GM23338 (cell line): ENCODE measurements at regions not wholly inside any gene's neighbourhood (a gene's known extent, or its start where the extent isn't known, plus 50 kb on each side); places are given as distances from the start of the nearest gene placed in this dataset.

Source experiments
- CREB1 ChIP-seq: fragments of 250-450 bp; sonication (Bioruptor Pico); IDR thresholded peaks from 2 replicates; pipeline ENCODE4 v1.5.0; 2020; ENCODE audit warnings: low read depth, mild to moderate bottlenecking, moderate library complexity
- CTCF ChIP-seq, 2 experiments: fragments of 200-600 bp in 1 of 2; sonication (generic) in 1 of 2; conservative IDR thresholded peaks; 2 replicates each; pipeline versions ENCODE4 v1.5.1 to v1.6.1; 2016 to 2017; ENCODE audit warnings: antibody characterized with exemption in 2 of 2, low read depth in 2 of 2, mild to moderate bottlenecking in 2 of 2, moderate library complexity in 1 of 2
- ETS1 ChIP-seq: IDR thresholded peaks from 2 replicates; pipeline ENCODE4 v1.6.1; 2016; ENCODE audit warnings: antibody characterized with exemption
- EZH2 ChIP-seq: fragments of 200-600 bp; sonication (generic); IDR thresholded peaks from one replicate; pipeline ENCODE4 v1.8.0; 2017; ENCODE audit warnings: antibody characterized with exemption, mild to moderate bottlenecking, low read depth; ENCODE audit not compliant: unreplicated experiment
- JUNB ChIP-seq: IDR thresholded peaks from one replicate; pipeline ENCODE4 v1.6.1; 2016; ENCODE audit warnings: antibody characterized with exemption; ENCODE audit not compliant: unreplicated experiment
- POLR2AphosphoS5 ChIP-seq: IDR thresholded peaks from 2 replicates; pipeline ENCODE4 v1.6.1; 2016; ENCODE audit warnings: antibody characterized with exemption, low read depth
- STAT1 ChIP-seq: IDR thresholded peaks from one replicate; pipeline ENCODE4 v1.6.1; 2016; ENCODE audit warnings: antibody characterized with exemption; ENCODE audit not compliant: unreplicated experiment
- ZNF114 ChIP-seq: fragments of 250-450 bp; sonication (Bioruptor Pico); IDR thresholded peaks from 2 replicates; pipeline ENCODE4 v1.5.0; 2020; ENCODE audit warnings: mild to moderate bottlenecking, moderate library complexity
- ZNF331 ChIP-seq: fragments of 250-450 bp; sonication (Bioruptor Pico); IDR thresholded peaks from 2 replicates; pipeline ENCODE4 v1.5.0; 2020; ENCODE audit warnings: low read depth, mild to moderate bottlenecking, moderate library complexity
- ZNF462 ChIP-seq: fragments of 250-450 bp; sonication (Bioruptor Pico); IDR thresholded peaks from 2 replicates; pipeline ENCODE4 v1.5.0; 2020; ENCODE audit warnings: mild to moderate bottlenecking, moderate library complexity

- TF ChIP-seq ZNF462 (CRISPR knock-in tag) (no peak), ZNF331 (no peak), CREB1 (CRISPR knock-in tag) (no peak), EZH2 (no peak), CTCF (conservative IDR thresholded peaks at IDR 0.05; ENCODE audit: low read depth in 2 of 2) (no peak), ZNF114 (CRISPR knock-in tag) (no peak), ETS1 (no peak), POLR2AphosphoS5 (no peak), STAT1 (no peak), JUNB (no peak)
Measured at GRCh38 chr4:144861471-144861870, 215.5 kb downstream of the HHIP start (continued).
